ENCODE measurements at regions not wholly inside any gene's neighbourhood (a gene's known extent, or its start where the extent isn't known, plus 50 kb on each side); places are given as distances from the start of the nearest gene placed in this dataset.

- no peaks in the 10 kb centered on the region for H3K36me3 ChIP-seq
- no peak overlapping the region for H3K4me3 ChIP-seq
- no peaks in the 10 kb centered on the region for H3K9me3 ChIP-seq (ENCODE audit: low read depth)
- peaks cover 7% of the 10 kb centered on the region for H3K4me1 ChIP-seq (ENCODE audit: low read depth)
- H3K27me3 ChIP-seq, result no peaks in the 10 kb centered on the region
- TF ChIP-seq, protein P1, sequence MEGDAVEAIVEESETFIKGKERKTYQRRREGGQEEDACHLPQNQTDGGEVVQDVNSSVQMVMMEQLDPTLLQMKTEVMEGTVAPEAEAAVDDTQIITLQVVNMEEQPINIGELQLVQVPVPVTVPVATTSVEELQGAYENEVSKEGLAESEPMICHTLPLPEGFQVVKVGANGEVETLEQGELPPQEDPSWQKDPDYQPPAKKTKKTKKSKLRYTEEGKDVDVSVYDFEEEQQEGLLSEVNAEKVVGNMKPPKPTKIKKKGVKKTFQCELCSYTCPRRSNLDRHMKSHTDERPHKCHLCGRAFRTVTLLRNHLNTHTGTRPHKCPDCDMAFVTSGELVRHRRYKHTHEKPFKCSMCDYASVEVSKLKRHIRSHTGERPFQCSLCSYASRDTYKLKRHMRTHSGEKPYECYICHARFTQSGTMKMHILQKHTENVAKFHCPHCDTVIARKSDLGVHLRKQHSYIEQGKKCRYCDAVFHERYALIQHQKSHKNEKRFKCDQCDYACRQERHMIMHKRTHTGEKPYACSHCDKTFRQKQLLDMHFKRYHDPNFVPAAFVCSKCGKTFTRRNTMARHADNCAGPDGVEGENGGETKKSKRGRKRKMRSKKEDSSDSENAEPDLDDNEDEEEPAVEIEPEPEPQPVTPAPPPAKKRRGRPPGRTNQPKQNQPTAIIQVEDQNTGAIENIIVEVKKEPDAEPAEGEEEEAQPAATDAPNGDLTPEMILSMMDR (IDR thresholded peaks at IDR 0.05; ENCODE audit: low read depth, low read length), result no peak
- no peak for DNase-seq (ENCODE audit: low read depth in 1 of 2, low spot score in 1 of 2)
- H3K27ac ChIP-seq, result no peak overlapping the region
These were observed 767.1 kb downstream of the NTRK3 start for GRCh38 chr15:87489456-87489855.

DNA sequence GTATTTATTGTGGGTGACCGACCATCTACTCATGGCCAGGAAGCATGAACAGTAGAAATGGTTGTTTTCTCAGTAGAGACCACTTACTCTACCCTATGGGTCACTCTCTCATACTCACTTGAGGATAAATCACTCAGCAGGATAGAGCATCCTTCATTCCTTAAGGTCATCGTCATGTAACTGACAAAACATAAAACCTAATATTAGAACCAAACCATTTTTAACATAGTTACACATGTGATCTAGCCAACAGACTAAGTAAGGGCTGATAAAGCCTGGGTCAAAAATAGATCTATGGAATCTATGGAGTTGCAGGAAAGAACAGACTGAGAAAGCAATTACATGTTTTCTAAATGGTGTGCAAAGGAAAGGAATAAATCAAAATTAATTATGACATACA is 769.1 kb downstream of the NTRK3 start:
- Histone ChIP-seq H3K27ac (no peak overlapping the region), H3K4me3 (no peak overlapping the region), H3K27me3 (no peaks in the 10 kb centered on the region), H3K36me3 (no peaks in the 10 kb centered on the region), H3K9me3 (ENCODE audit: low read depth) (no peaks in the 10 kb centered on the region), H3K4me1 (ENCODE audit: low read depth) (peaks cover 7% of the 10 kb centered on the region)
- TF ChIP-seq, protein P1 (IDR thresholded peaks at IDR 0.05; ENCODE audit: low read depth, low read length), result no peak
- DNase-seq (ENCODE audit: low read depth in 1 of 2, low spot score in 1 of 2), result no peak

GRCh38 chr15:87483468-87483867 is 773.1 kb downstream of the NTRK3 start:
- H3K36me3 ChIP-seq, result no peaks in the 10 kb centered on the region
- no peaks in the 10 kb centered on the region for H3K27me3 ChIP-seq
- no peak overlapping the region for H3K4me3 ChIP-seq
- no peaks in the 10 kb centered on the region for H3K9me3 ChIP-seq (ENCODE audit: low read depth)
- TF ChIP-seq, protein P1 (IDR thresholded peaks at IDR 0.05; ENCODE audit: low read depth, low read length), result no peak
- H3K4me1 ChIP-seq (ENCODE audit: low read depth), result peaks cover 7% of the 10 kb centered on the region
- H3K27ac ChIP-seq, result no peak overlapping the region
- DNase-seq (ENCODE audit: low read depth in 1 of 2, low spot score in 1 of 2), result no peak

GRCh38 chr15:87481126-87481525 is 775.4 kb downstream of the NTRK3 start:
- Histone ChIP-seq H3K27ac (no peak overlapping the region), H3K36me3 (no peaks in the 10 kb centered on the region), H3K9me3 (ENCODE audit: low read depth) (no peaks in the 10 kb centered on the region), H3K27me3 (no peaks in the 10 kb centered on the region), H3K4me3 (no peak overlapping the region), H3K4me1 (ENCODE audit: low read depth) (peaks cover 6% of the 10 kb centered on the region)
- TF ChIP-seq, protein P1 (IDR thresholded peaks at IDR 0.05; ENCODE audit: low read depth, low read length), result no peak
- no peak for DNase-seq (ENCODE audit: low read depth in 1 of 2, low spot score in 1 of 2)

GRCh38 chr15:87478687-87479072 is 777.9 kb downstream of the NTRK3 start:
- DNase-seq (ENCODE audit: low read depth in 1 of 2, low spot score in 1 of 2), result no peak
- Histone ChIP-seq H3K4me3 (no peak overlapping the region), H3K4me1 (ENCODE audit: low read depth) (peaks cover 6% of the 10 kb centered on the region), H3K9me3 (ENCODE audit: low read depth) (no peaks in the 10 kb centered on the region), H3K27ac (no peak overlapping the region), H3K27me3 (no peaks in the 10 kb centered on the region), H3K36me3 (no peaks in the 10 kb centered on the region)
- TF ChIP-seq, protein P1 (IDR thresholded peaks at IDR 0.05; ENCODE audit: low read depth, low read length), result no peak

All from cardiac muscle cell (in vitro differentiated cells and primary cell).